Left cardiac atrium (tissue), 4 donors: ENCODE measurements at regions not wholly inside any gene's neighbourhood (a gene's known extent, or its start where the extent isn't known, plus 50 kb on each side); places are given as distances from the start of the nearest gene placed in this dataset.
A peak's percentile ranks its signal among the peaks of the same experiment; 100 is the strongest.
"Not testable (repeated sequence)": the region's sequence is repeated elsewhere in the genome, so short reads cannot be mapped to it uniquely, and the experiment has no call there.

Source experiments
- ATAC-seq, 2 donors: fragments of 200-7000 bp; cut with Tn5 transposase; one replicate each; pipeline ENCODE4 v1.9.1; 2020; ENCODE audit warnings: mild to moderate bottlenecking in 2 of 2, moderate library complexity in 2 of 2
- DNase-seq: peaks from one replicate; pipeline ENCODE4 v3.0.0-alpha.2; 2020
- intact Hi-C, 2 donors: fragments of 100-400 bp; cut with DNase I; formaldehyde crosslinking; loops; one replicate each; pipeline versions ENCODE4 v1.14.1 to v1.15.1; 2022 to 2023
- donor health status: DM: no; HTN: yes; CAD: no.
- donor health status: DM: no; HTN: yes; CAD: no; lungs with severe emphysema.
- donor health status: DM: yes; HTN: yes; CAD: no.
- donor health status: Dilated cardiomyopathy.

GRCh38 chr12:87513536-87514280, 515.5 kb downstream of the C12orf50 start:
- ATAC-seq (no peak), DNase-seq (no peak)
- intact Hi-C loops, result no loop called here

- ATAC-seq (no peak), DNase-seq (no peak)
- intact Hi-C loops, result no loop called here
Measured at GRCh38 chr12:87511371-87511770, 517.8 kb downstream of the C12orf50 start.

GRCh38 chr12:87509237-87509820, 519.9 kb downstream of the C12orf50 start:
- intact Hi-C loops, result no loop called here
- no peak for DNase-seq
- peak in 1 of 2 donors; percentile 53 for ATAC-seq

GRCh38 chr12:87491598-87491997, 537.6 kb downstream of the C12orf50 start:
- no peak for DNase-seq
- ATAC-seq, result no peak
- intact Hi-C loops, result no loop called here

- intact Hi-C loops, result no loop called here
- no peak for ATAC-seq
- DNase-seq, result no peak
Measured at GRCh38 chr12:87491089-87491488, 538.1 kb downstream of the C12orf50 start.

- DNase-seq (no peak), ATAC-seq (peak in 1 of 2 donors; percentile 31)
- intact Hi-C loops, result no loop called here
Measured at GRCh38 chr12:87469295-87469694, 559.9 kb downstream of the C12orf50 start.

GRCh38 chr12:87467936-87468335, 561.3 kb downstream of the C12orf50 start:
- intact Hi-C loops, result no loop called here
- ATAC-seq (no peak), DNase-seq (no peak)

- DNase-seq (no peak), ATAC-seq (no peak)
- intact Hi-C loops, result no loop called here
Measured at GRCh38 chr12:87464565-87464964, 564.6 kb downstream of the C12orf50 start.

GRCh38 chr12:87444039-87444438, 585.2 kb downstream of the C12orf50 start:
- DNase-seq (no peak), ATAC-seq (no peak)
- intact Hi-C loops, result no loop called here

- intact Hi-C loops, result no loop called here
- no peak for DNase-seq
- ATAC-seq, result no peak
Measured at GRCh38 chr12:87441511-87441910, 587.7 kb downstream of the C12orf50 start.

GRCh38 chr12:87439990-87440827, 589.0 kb downstream of the C12orf50 start:
- intact Hi-C loops, result no loop called here

GRCh38 chr12:87430444-87430843, 598.8 kb downstream of the C12orf50 start:
- intact Hi-C loops, result no loop called here
- no peak for ATAC-seq
- no peak for DNase-seq

More at GRCh38 chr12:87439990-87440827, 589.0 kb downstream of the C12orf50 start:
- no peak for DNase-seq
- peak in 1 of 2 donors; percentile 83 for ATAC-seq

- ATAC-seq (peak in 1 of 2 donors; percentile 70), DNase-seq (no peak)
- intact Hi-C loops, result no loop called here
Measured at GRCh38 chr12:87428701-87429277, 600.4 kb downstream of the C12orf50 start.

GRCh38 chr12:87427770-87428169, 601.4 kb downstream of the C12orf50 start:
- no peak for ATAC-seq
- intact Hi-C loops, result no loop called here
- no peak for DNase-seq

GRCh38 chr12:87425942-87426554, 603.2 kb downstream of the C12orf50 start:
- ATAC-seq (no peak), DNase-seq (no peak)
- intact Hi-C loops, result no loop called here

- intact Hi-C loops, DNase-seq, ATAC-seq: not testable (repeated sequence)
Measured at GRCh38 chr12:87421233-87421632, 608.0 kb downstream of the C12orf50 start.

- intact Hi-C loops, result no loop called here
- DNase-seq (no peak), ATAC-seq (no peak)
Measured at GRCh38 chr12:87413784-87414183, 615.4 kb downstream of the C12orf50 start.

- ATAC-seq, result no peak
- intact Hi-C loops, result no loop called here
- no peak for DNase-seq
Measured at GRCh38 chr12:87406926-87407325, 622.3 kb downstream of the C12orf50 start.

GRCh38 chr12:87405918-87406317, 623.3 kb downstream of the C12orf50 start:
- ATAC-seq (peak in 1 of 2 donors; percentile 21), DNase-seq (no peak)
- intact Hi-C loops, result no loop called here
